B cell (primary cell): ENCODE measurements at regions not wholly inside any gene's neighbourhood (a gene's known extent, or its start where the extent isn't known, plus 50 kb on each side); places are given as distances from the start of the nearest gene placed in this dataset.

Experiments
- ATAC-seq: fragments of 200-7000 bp; cut with Tn5 transposase; one replicate; pipeline ENCODE4 v1.10.0; 2021; ENCODE audit warnings: low read depth, mild to moderate bottlenecking, moderate number of reproducible peaks, moderate library complexity
- CTCF ChIA-PET: fragments of 350-600 bp; sonication (Branson Sonifier 250); formaldehyde crosslinking; loops from one replicate; lab custom pipeline; 2021; ENCODE audit warnings: antibody characterized with exemption, inconsistent platforms; lab: Charles Lee
- POLR2A ChIA-PET: fragments of 350-600 bp; sonication (Branson Sonifier 250); formaldehyde crosslinking; loops from one replicate; lab custom pipeline; 2021; ENCODE audit warnings: antibody characterized with exemption; lab: Charles Lee
- DNase-seq: peaks from one replicate; pipeline ENCODE4 v3.0.0; 2013
- H2AFZ ChIP-seq: 2 replicates; pipeline ENCODE4 v1.6.1; 2012; ENCODE audit warnings: mild to moderate bottlenecking, low read depth, low read length; ENCODE audit not compliant: insufficient read depth, poor library complexity, severe bottlenecking
- H3K27ac ChIP-seq, 2 donors: 1 replicate in 1 of 2; 2 replicates in 1 of 2; pipeline ENCODE4 v1.5.1; 2012 to 2013; ENCODE audit warnings: low read length in 2 of 2, mild to moderate bottlenecking in 2 of 2, moderate library complexity in 1 of 2
- H3K27me3 ChIP-seq, 4 experiments: fragments of 200-600 bp in 1 of 4; sonication (generic) in 1 of 4; replicated peaks in 1 of 4; 1 replicate in 2 of 4; 2 replicates in 2 of 4; pipeline versions ENCODE4 v1.6.1 to v1.7.0; 2013 to 2016; ENCODE audit warnings: low read length in 3 of 4, mild to moderate bottlenecking in 2 of 4, mixed read lengths in 1 of 4, moderate library complexity in 1 of 4; ENCODE audit not compliant: insufficient read depth in 4 of 4, control insufficient read depth in 3 of 4; ENCODE audit errors: control extremely low read depth in 1 of 4
- H3K36me3 ChIP-seq, 2 experiments: replicated peaks in 1 of 2; 1 replicate in 1 of 2; 2 replicates in 1 of 2; pipeline versions ENCODE4 v1.6.1 to v1.7.1; 2013; ENCODE audit warnings: low read length in 1 of 2; ENCODE audit not compliant: insufficient read depth in 2 of 2, control insufficient read depth in 1 of 2; ENCODE audit errors: control extremely low read depth in 1 of 2, extremely low read depth in 1 of 2
- H3K4me1 ChIP-seq, 2 donors: fragments of 200-600 bp in 1 of 2; sonication (generic) in 1 of 2; 1 replicate in 1 of 2; 2 replicates in 1 of 2; pipeline versions ENCODE4 v1.5.1 to v1.6.1; 2013 to 2017; ENCODE audit warnings: low read length in 2 of 2; ENCODE audit not compliant: control insufficient read depth in 2 of 2, insufficient read depth in 2 of 2
- H3K4me2 ChIP-seq: replicated peaks from 2 replicates; pipeline ENCODE3; 2012; ENCODE audit warnings: mild to moderate bottlenecking, low read depth, low read length; ENCODE audit not compliant: poor library complexity, severe bottlenecking
- H3K4me3 ChIP-seq, 5 experiments: fragments of 200-600 bp in 1 of 5; sonication (generic) in 1 of 5; 1 replicate in 3 of 5; 2 replicates in 2 of 5; pipeline versions ENCODE4 v1.5.1 to v1.7.0; 2011 to 2016; ENCODE audit warnings: low read length in 4 of 5, mild to moderate bottlenecking in 4 of 5, low read depth in 2 of 5, control low read depth in 1 of 5, moderate library complexity in 1 of 5; ENCODE audit not compliant: insufficient read depth in 1 of 5; ENCODE audit errors: control extremely low read depth in 1 of 5, extremely low read depth in 1 of 5
- H3K79me2 ChIP-seq: fragments of 200-600 bp; sonication (generic); one replicate; pipeline ENCODE4 v1.6.0; 2016; ENCODE audit warnings: low read length; ENCODE audit not compliant: control insufficient read depth, insufficient read depth
- H3K9ac ChIP-seq: fragments of 200-600 bp; sonication (generic); 2 replicates; pipeline ENCODE4 v1.6.1; 2017; ENCODE audit warnings: mild to moderate bottlenecking, low read length, moderate library complexity
- H3K9me3 ChIP-seq, 3 donors: one replicate each; pipeline versions ENCODE4 v1.6.1 to v1.7.1; 2013; ENCODE audit warnings: low read length in 2 of 3; ENCODE audit not compliant: control insufficient read depth in 2 of 3, insufficient read depth in 1 of 3; ENCODE audit errors: control extremely low read depth in 1 of 3
- H4K20me1 ChIP-seq: 2 replicates; pipeline ENCODE4 v1.6.0; 2012; ENCODE audit warnings: mild to moderate bottlenecking, low read length; ENCODE audit not compliant: insufficient read depth, control insufficient read depth, poor library complexity, severe bottlenecking
- H3K27ac Mint-ChIP-seq: one replicate; pipeline ENCODE4 v1.8.0; 2021; ENCODE audit warnings: mixed read lengths
- H3K27me3 Mint-ChIP-seq: one replicate; pipeline ENCODE4 v1.8.0; 2021; ENCODE audit warnings: mixed read lengths
- H3K4me1 Mint-ChIP-seq: one replicate; pipeline ENCODE4 v1.8.0; 2021; ENCODE audit warnings: mixed read lengths
- H3K4me3 Mint-ChIP-seq: one replicate; pipeline ENCODE4 v1.8.0; 2021; ENCODE audit warnings: mixed read lengths
- H3K9me3 Mint-ChIP-seq: one replicate; pipeline ENCODE4 v1.8.0; 2022; ENCODE audit warnings: mixed read lengths; ENCODE audit not compliant: insufficient read depth
- CTCF ChIP-seq: fragments of 200-600 bp; IDR thresholded peaks from one replicate; pipeline ENCODE4 v1.8.0; 2022; ENCODE audit warnings: antibody characterized with exemption, mild to moderate bottlenecking
- EZH2 ChIP-seq: IDR thresholded peaks from 2 replicates; pipeline ENCODE4 v1.6.1; 2012; ENCODE audit warnings: borderline replicate concordance, low read depth, mild to moderate bottlenecking, moderate library complexity, low read length; ENCODE audit not compliant: insufficient read depth, poor library complexity, severe bottlenecking
- WGBS: methylation state at CpG from one replicate; pipeline ENCODE4 v1.1.5; 2013; ENCODE audit warnings: missing lambda C conversion rate; ENCODE audit not compliant: insufficient coverage; 5-methylcytosine and 5-hydroxymethylcytosine counted together
- intact Hi-C: fragments of 100-400 bp; cut with micrococcal nuclease; formaldehyde crosslinking; loops from one replicate; pipeline ENCODE4 v1.10.0; 2022

- no peaks in the 10 kb centered on the region for H3K4me1 Mint-ChIP-seq
- Histone ChIP-seq H3K79me2 (no peaks in the 10 kb centered on the region), H3K27ac (no peak overlapping the region), H3K9ac (no peak overlapping the region), H3K36me3 (no peaks in the 10 kb centered on the region), H3K4me3 (no peak overlapping the region), H3K27me3 (peaks cover 0 to 11% (median 0%) of the 10 kb centered on the region in 4 experiments), H3K4me2 (no peak overlapping the region), H3K4me1 (no peaks in the 10 kb centered on the region), H3K9me3 (peaks cover 0 to 13% (median 0%) of the 10 kb centered on the region in 3 donors), H2AFZ (no peak overlapping the region), H4K20me1 (no peaks in the 10 kb centered on the region)
- 73% methylated on average over 3 of the region's 6 CpGs for WGBS
- H3K27ac Mint-ChIP-seq: no peak overlapping the region
- TF ChIP-seq EZH2: no peak
- no peak for TF ChIP-seq CTCF
- DNase-seq (no peak), ATAC-seq (no peak)
- peaks cover 23% of the 10 kb centered on the region for H3K27me3 Mint-ChIP-seq
- ChIA-PET CTCF (no interaction called here), POLR2A (no interaction called here)
- H3K9me3 Mint-ChIP-seq: peaks cover 3% of the 10 kb centered on the region
- intact Hi-C loops: no loop called here
- no peak overlapping the region for H3K4me3 Mint-ChIP-seq
Observed at GRCh38 chr12:113537751-113538087, 66.0 kb upstream of the LHX5 start.

- H3K36me3 ChIP-seq: no peaks in the 10 kb centered on the region
- Mint-ChIP-seq H3K27me3 (peaks cover 20% of the 10 kb centered on the region), H3K27ac (no peak overlapping the region), H3K4me1 (no peaks in the 10 kb centered on the region), H3K4me3 (no peak overlapping the region), H3K9me3 (peaks cover 3% of the 10 kb centered on the region)
- peaks cover 0 to 8% (median 0%) of the 10 kb centered on the region in 4 experiments for H3K27me3 ChIP-seq
- H3K9ac ChIP-seq: no peak overlapping the region
- ATAC-seq: no peak
- H4K20me1 ChIP-seq: no peaks in the 10 kb centered on the region
- ChIA-PET CTCF (no interaction called here), POLR2A (no interaction called here)
- H3K4me2 ChIP-seq: no peak overlapping the region
- H3K27ac ChIP-seq: no peak overlapping the region
- H3K4me1 ChIP-seq: no peaks in the 10 kb centered on the region
- intact Hi-C loops: no loop called here
- no peak for DNase-seq
- TF ChIP-seq EZH2: no peak
- no peak for TF ChIP-seq CTCF
- H3K79me2 ChIP-seq: no peaks in the 10 kb centered on the region
- no peak overlapping the region for H2AFZ ChIP-seq
- H3K4me3 ChIP-seq: no peak overlapping the region
- peaks cover 0 to 13% (median 0%) of the 10 kb centered on the region in 3 donors for H3K9me3 ChIP-seq
- WGBS: 77% methylated on average over 11 of the region's 11 CpGs
Observed at GRCh38 chr12:113537046-113537750, 65.5 kb upstream of the LHX5 start.
